ENCODE measurements at regions not wholly inside any gene's neighbourhood (a gene's known extent, or its start where the extent isn't known, plus 50 kb on each side); places are given as distances from the start of the nearest gene placed in this dataset.

GRCh38 chr6:19128701-19129100 lies 708.5 kb upstream of the ID4 start:
- DNase-seq (ENCODE audit: extremely low read depth, low read depth, low spot score): no peak

GRCh38 chr6:19135706-19136105 lies 701.5 kb upstream of the ID4 start:
- DNase-seq (ENCODE audit: extremely low read depth, low read depth, low spot score): no peak

- no peak for DNase-seq (ENCODE audit: extremely low read depth, low read depth, low spot score)
These were observed 699.7 kb upstream of the ID4 start for GRCh38 chr6:19137505-19137904.

DNA sequence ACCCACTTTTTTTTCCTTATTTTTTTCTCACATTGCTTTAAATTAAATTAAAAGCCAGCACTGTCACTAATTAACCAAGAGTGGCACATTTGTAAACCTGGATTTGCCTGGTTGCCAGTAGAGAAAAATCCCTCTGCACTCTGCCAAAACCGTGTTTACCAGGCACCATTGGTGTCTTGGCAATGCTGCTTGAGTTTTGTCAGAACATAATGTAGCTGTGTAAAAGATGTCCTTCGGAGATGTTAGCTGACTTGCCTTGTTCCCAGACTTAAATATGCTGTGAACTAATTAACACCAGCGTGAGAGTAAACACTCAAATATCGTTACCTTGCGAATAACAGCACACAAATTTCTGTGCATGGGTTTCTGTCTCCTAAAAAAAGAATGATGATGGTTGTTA lies 694.9 kb upstream of the ID4 start:
- DNase-seq (ENCODE audit: extremely low read depth, low read depth, low spot score): no peak

- no peak for DNase-seq (ENCODE audit: extremely low read depth, low read depth, low spot score)
These were observed 686.9 kb upstream of the ID4 start for GRCh38 chr6:19150307-19150706.

DNA sequence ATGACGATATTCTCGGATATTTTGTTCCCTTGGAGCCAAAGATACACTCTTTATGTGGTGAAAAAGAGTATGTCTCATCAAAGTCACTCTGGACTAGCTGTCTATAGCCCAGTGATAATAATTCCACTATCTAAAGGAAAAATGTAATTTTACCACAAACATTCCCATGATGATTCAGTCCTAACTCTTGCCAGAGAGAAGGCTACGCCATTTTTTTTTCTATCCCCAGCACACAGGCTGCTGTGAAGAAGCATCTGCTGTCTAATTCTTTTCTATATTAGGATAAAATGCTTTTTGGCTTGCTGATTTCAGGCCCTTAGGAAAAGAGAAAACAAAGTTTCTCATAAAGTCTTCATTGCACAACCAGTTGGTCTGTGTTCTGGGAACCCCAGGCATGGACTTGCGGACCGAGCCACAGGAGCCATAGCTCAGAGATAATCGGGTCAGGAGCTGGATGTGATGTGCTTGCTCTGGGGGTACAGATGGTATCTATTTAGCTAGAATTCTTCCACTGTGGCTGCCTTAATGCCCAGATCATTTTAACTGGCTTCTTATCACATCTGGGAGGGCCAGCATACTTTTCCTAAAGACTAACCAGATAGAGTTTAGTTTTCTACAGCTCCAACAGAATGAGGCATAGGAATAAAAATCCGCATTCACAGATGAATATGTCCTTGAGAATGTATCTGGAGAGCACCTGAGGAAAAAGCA lies 683.7 kb upstream of the ID4 start:
- DNase-seq (ENCODE audit: extremely low read depth, low read depth, low spot score): no peak

DNA sequence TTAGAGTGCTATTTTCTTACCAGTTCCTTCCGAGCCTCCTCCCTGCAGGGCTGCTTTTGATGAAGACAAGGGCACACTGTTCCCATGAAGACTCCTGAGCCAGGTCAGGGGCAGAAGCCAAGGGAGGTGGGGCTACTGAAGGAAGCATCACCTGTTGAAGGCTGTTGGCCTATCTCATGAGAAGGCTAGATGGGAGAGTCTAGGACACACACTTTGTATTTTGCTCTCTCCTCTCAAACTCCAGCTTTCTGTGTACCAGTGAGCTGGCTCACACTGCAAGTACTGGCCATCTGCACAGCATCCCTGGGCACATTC lies 683.2 kb upstream of the ID4 start:
- DNase-seq (ENCODE audit: extremely low read depth, low read depth, low spot score): no peak

DNA sequence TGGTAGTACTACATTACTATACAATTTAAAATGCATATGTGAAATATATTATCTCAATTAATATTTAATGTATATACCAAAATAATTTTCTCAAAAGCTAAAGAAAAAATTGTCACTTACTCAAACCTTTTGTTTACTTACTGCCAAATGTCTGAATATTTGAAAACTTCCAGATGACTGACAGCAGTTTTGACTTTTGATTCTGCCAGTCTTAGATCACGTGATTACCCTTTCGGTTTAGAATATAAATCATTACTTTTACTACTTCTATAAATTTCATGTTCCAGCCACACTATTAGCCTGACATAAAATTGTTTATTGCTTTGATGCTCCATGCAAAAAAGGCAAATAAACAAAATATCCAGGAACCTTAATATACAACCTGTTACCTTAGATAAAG lies 680.7 kb upstream of the ID4 start:
- no peak for DNase-seq (ENCODE audit: extremely low read depth, low read depth, low spot score)

DNA sequence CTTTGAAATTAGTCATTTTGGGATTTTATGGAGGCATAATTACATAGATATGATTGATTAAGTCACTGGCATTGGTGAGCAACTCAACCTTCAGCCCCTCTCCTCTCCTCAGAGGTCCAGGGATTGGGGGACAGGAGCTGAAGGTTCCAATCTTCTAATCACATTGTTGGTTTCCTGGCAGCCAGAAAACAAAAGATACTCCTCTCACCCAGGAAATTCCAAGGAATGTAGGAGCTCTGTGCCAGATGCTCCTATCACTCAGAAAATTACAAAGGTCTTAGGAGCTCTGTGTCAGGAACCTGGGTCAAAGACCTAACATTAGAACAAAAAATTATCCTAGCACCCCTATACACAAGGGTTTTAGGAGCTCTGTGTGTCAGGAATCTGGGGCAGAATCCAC lies 679.7 kb upstream of the ID4 start:
- DNase-seq (ENCODE audit: extremely low read depth, low read depth, low spot score): no peak

- DNase-seq (ENCODE audit: extremely low read depth, low read depth, low spot score): no peak
These were observed 678.6 kb upstream of the ID4 start for GRCh38 chr6:19158586-19158985.

- no peak for DNase-seq (ENCODE audit: extremely low read depth, low read depth, low spot score)
These were observed 678.1 kb upstream of the ID4 start for GRCh38 chr6:19159089-19159488.

DNA sequence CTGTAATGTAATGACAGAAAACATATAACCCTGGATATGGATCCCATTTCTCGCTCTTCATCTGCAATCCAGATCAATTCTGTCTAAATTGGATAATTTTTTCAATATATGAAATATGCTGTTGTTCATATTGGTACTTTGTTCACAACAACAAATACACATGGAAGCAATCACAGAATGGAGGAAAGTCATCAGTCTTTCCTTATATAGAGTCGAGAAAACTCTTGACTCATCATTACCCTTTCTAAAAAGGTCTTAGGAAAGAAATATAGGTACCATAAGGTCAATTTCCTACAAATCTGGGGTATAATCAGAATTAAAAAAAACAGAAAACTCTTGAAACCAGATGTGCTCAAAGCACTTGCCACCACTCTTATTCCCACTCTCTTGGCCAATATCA lies 677.6 kb upstream of the ID4 start:
- no peak for DNase-seq (ENCODE audit: extremely low read depth, low read depth, low spot score)

DNA sequence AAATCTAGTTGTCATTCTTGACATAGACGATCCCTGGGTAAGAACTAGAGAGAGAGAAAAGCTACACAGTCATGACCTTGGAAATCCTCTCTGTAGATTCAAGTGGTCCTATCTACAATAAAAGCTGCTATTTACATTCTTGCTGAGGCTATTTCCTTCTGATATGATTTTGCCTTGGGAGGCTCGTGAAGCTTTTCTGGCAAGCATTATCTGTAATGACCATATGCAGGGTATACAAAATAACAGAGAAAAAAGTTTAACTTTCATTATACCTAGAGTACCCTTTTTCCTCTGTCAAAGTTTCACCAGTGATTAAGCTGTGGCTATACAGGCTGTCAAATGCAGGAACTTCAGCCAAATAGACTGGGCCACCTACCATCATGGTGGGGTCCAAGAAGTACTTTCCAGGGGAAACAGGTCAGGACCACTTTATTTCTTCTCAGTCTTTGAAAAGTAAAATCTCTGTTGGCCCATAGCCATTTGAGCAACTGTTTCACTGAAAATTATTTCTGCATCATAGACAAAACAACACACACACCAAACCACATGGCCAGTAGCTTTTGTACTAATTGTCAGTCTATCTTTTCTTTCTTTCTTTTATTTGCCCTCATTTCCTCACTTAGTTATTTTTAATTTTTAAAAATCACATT lies 677.0 kb upstream of the ID4 start:
- no peak for DNase-seq (ENCODE audit: extremely low read depth, low read depth, low spot score)

DNA sequence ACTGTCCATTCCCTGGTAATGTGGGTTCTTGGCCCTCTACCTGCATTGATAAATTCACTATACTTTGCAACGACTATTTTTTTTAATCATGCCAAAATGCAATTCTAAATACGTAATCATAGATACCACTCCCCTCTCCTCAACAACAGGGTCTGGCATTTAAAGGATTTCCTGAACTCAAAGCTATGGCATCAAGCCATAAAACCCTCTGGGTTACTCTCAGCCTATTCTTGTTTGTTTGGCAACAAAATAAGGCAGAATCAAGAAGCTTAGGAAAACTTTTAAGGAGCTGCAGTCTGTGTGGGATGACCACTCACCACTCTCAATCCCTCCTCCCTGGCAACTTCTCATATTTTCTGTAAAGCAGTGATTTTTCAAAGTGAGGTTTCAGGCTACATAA lies 669.9 kb upstream of the ID4 start:
- no peak for DNase-seq (ENCODE audit: extremely low read depth, low read depth, low spot score)

DNA sequence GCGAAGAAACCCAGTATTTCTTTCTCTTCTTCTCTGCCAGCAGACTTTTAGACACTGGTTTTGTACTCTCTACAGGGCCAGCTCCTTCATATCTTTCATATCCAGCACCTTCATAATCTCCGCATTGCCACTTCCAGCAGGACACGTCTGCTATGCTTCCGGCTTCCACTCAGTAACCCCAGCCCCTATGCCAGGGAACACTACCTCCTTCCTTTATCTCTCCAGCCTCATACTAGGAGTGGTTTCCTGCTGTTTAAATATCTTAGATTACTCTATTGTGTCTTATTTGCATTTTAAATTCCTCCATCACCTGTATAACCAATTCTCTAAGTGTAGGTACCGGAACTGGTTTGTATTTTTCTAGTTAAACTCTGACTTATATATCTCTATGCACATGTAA lies 667.8 kb upstream of the ID4 start:
- no peak for DNase-seq (ENCODE audit: extremely low read depth, low read depth, low spot score)

DNA sequence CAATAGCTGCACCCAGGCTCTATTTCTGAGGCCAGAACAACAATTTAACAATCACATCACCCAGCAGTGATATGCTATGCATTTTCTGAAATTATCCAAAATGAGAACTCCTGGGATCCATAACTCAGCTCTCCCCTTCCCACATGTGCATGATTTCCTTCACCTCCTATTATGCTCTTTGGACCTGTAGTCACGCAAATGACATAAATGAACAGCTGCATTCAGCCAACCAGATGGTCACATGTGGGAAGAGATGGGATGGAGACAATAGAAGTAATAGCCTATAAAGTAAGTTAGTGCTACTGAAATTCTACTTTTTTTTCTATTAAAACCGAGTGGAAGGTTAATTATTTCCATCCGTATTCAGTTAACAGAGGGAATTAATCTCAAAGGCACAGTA lies 662.1 kb upstream of the ID4 start:
- DNase-seq (ENCODE audit: extremely low read depth, low read depth, low spot score): no peak

GRCh38 chr6:19180348-19181072 lies 656.7 kb upstream of the ID4 start:
- DNase-seq (ENCODE audit: extremely low read depth, low read depth, low spot score): no peak

GRCh38 chr6:19181211-19181610 lies 656.0 kb upstream of the ID4 start:
- DNase-seq (ENCODE audit: extremely low read depth, low read depth, low spot score): no peak

DNA sequence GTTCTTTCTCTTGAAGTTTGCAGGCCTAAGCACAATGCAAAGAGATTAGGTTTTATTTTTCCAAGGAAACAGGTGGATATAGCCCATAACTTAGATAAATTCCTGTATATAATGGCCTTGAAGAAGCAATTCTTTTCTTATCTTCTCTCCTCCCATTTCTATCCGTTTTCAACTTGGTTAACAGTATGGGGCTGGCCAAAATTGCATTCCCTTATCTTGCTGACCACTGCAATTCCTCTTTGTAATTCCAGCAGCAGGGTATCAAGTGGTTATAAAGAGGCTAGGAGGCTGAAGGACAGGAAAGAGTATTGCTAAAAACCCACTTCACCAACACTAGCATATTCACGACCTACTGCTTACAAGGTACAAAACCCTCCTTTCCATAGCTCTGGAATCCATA lies 643.5 kb upstream of the ID4 start:
- DNase-seq (ENCODE audit: extremely low read depth, low read depth, low spot score): no peak

DNA sequence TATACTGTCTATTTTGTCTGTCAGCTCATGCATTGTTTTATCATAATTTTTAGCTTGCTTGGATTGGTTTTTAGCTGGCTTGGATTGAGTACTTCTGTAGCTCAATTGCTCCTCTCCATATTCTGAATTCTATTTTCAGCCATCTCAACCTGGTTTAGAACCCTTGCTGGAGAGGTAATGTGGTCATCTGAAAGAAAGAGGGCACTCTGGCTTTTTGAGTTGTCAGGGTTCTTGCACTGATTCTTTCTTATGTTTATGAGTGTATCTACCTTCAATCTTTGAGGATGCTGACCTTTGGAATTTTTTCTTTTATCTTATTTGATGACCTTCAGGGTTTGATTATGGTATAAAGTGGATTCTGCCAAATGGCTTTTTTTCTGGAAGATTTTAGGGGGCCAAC lies 632.7 kb upstream of the ID4 start:
- no peak for DNase-seq (ENCODE audit: extremely low read depth, low read depth, low spot score)

DNA sequence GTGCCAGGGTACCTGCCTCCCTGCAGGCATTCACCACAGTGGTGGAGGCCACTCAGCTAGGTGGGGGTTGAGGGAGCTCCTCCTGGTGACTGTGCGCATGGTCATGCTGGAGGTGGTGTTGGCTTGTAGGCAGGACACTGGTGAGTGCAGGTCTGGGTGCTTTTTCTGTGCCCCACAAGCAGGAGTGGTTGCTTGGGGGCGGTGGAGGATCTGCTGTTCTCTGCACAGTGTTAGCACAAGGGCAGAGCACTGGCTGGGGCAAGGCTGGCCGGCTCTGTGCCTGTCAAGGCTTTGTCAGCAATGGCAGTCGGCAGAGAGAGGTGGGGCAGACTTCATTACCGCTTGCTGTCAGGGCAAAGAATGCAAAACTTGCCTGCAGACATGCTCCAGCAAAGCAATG lies 632.1 kb upstream of the ID4 start:
- no peak for DNase-seq (ENCODE audit: extremely low read depth, low read depth, low spot score)

- DNase-seq (ENCODE audit: extremely low read depth, low read depth, low spot score): no peak
These were observed 628.0 kb upstream of the ID4 start for GRCh38 chr6:19209202-19209601.
